ENCODE measurements at regions not wholly inside any gene's neighbourhood (a gene's known extent, or its start where the extent isn't known, plus 50 kb on each side); places are given as distances from the start of the nearest gene placed in this dataset.

- H3K4me3 Mint-ChIP-seq = no peak overlapping the region
- no peaks in the 10 kb centered on the region for H3K36me3 Mint-ChIP-seq (ENCODE audit: low read depth)
- DNase-seq = no peak
- H3K27me3 Mint-ChIP-seq (ENCODE audit: low read depth) = no peaks in the 10 kb centered on the region
- no peak overlapping the region for H3K27ac Mint-ChIP-seq
- CTCF ChIA-PET = no interaction called here
- intact Hi-C loops (cut with micrococcal nuclease) = no loop called here
- no peaks in the 10 kb centered on the region for H3K9me3 Mint-ChIP-seq
- H3K4me1 Mint-ChIP-seq (ENCODE audit: low read depth) = no peaks in the 10 kb centered on the region
Observed at GRCh38 chr13:47426126-47426849, 529.4 kb upstream of the HTR2A start.

DNA sequence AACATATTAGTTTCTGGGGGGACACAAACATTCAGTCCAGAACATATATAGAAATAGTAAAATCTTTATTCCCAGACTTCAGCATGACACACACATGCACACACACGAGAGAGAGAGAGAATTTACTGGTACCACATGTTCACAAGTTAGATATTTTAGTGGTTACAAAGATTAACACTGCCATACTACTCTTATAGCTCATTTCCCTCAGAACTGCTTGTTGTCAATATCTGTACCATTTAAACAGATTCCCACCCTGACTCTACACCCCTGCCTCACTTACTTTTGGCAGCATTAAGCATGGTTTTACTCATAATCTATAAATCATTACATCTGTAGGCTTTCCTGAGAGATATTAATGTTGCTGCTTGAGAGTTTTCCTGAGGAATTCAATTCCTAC, 524.7 kb upstream of the HTR2A start:
- intact Hi-C loops (cut with micrococcal nuclease) = no loop called here
- CTCF ChIA-PET = no interaction called here
- Mint-ChIP-seq H3K9me3 (no peaks in the 10 kb centered on the region), H3K27me3 (ENCODE audit: low read depth) (no peaks in the 10 kb centered on the region), H3K4me1 (ENCODE audit: low read depth) (no peaks in the 10 kb centered on the region), H3K36me3 (ENCODE audit: low read depth) (no peaks in the 10 kb centered on the region), H3K27ac (no peak overlapping the region), H3K4me3 (no peak overlapping the region)
- no peak for DNase-seq

GRCh38 chr13:47420568-47420967, 523.7 kb upstream of the HTR2A start:
- no peaks in the 10 kb centered on the region for H3K27me3 Mint-ChIP-seq (ENCODE audit: low read depth)
- H3K27ac Mint-ChIP-seq = no peak overlapping the region
- H3K4me1 Mint-ChIP-seq (ENCODE audit: low read depth) = no peaks in the 10 kb centered on the region
- CTCF ChIA-PET = no interaction called here
- intact Hi-C loops (cut with micrococcal nuclease) = no loop called here
- H3K9me3 Mint-ChIP-seq = no peaks in the 10 kb centered on the region
- no peak overlapping the region for H3K4me3 Mint-ChIP-seq
- peak; percentile 4 for DNase-seq
- no peaks in the 10 kb centered on the region for H3K36me3 Mint-ChIP-seq (ENCODE audit: low read depth)

GRCh38 chr13:47420020-47420419, 523.2 kb upstream of the HTR2A start:
- intact Hi-C loops (cut with micrococcal nuclease) = no loop called here
- H3K4me1 Mint-ChIP-seq (ENCODE audit: low read depth) = no peaks in the 10 kb centered on the region
- no peak overlapping the region for H3K4me3 Mint-ChIP-seq
- CTCF ChIA-PET = no interaction called here
- no peaks in the 10 kb centered on the region for H3K27me3 Mint-ChIP-seq (ENCODE audit: low read depth)
- H3K9me3 Mint-ChIP-seq = no peaks in the 10 kb centered on the region
- H3K27ac Mint-ChIP-seq = no peak overlapping the region
- H3K36me3 Mint-ChIP-seq (ENCODE audit: low read depth) = no peaks in the 10 kb centered on the region
- DNase-seq = no peak

- no peaks in the 10 kb centered on the region for H3K27me3 Mint-ChIP-seq (ENCODE audit: low read depth)
- no peaks in the 10 kb centered on the region for H3K36me3 Mint-ChIP-seq (ENCODE audit: low read depth)
- H3K9me3 Mint-ChIP-seq = no peaks in the 10 kb centered on the region
- intact Hi-C loops (cut with micrococcal nuclease) = no loop called here
- no peak overlapping the region for H3K27ac Mint-ChIP-seq
- no peak for DNase-seq
- no peak overlapping the region for H3K4me3 Mint-ChIP-seq
- CTCF ChIA-PET = no interaction called here
- H3K4me1 Mint-ChIP-seq (ENCODE audit: low read depth) = no peaks in the 10 kb centered on the region
Observed at GRCh38 chr13:47418206-47418920, 521.5 kb upstream of the HTR2A start.

DNA sequence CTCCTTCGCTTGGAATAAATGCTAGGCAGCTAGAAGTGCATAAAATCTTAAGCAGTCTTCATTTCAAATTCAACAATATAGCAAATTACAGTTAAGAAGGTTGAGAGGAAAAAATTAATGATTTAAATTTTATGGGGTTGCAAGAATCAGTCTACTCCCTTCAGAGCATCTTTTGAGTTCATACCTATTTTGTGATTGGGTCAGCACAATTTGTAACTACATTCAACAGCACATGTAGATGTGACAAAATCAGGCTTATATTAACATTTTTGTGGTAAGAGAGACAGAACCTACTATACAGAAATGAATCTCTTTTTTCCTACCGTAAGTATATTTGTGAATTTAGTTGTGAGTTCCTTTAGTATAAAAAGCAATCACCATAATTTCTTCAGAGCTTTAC, 520.6 kb upstream of the HTR2A start:
- no peaks in the 10 kb centered on the region for H3K27me3 Mint-ChIP-seq (ENCODE audit: low read depth)
- no peaks in the 10 kb centered on the region for H3K9me3 Mint-ChIP-seq
- no peak overlapping the region for H3K4me3 Mint-ChIP-seq
- CTCF ChIA-PET = no interaction called here
- DNase-seq = no peak
- intact Hi-C loops (cut with micrococcal nuclease) = no loop called here
- H3K27ac Mint-ChIP-seq = no peak overlapping the region
- no peaks in the 10 kb centered on the region for H3K36me3 Mint-ChIP-seq (ENCODE audit: low read depth)
- no peaks in the 10 kb centered on the region for H3K4me1 Mint-ChIP-seq (ENCODE audit: low read depth)

GRCh38 chr13:47415048-47415447, 518.2 kb upstream of the HTR2A start:
- no peak for DNase-seq
- no peaks in the 10 kb centered on the region for H3K4me1 Mint-ChIP-seq (ENCODE audit: low read depth)
- intact Hi-C loops (cut with micrococcal nuclease) = no loop called here
- H3K4me3 Mint-ChIP-seq = no peak overlapping the region
- CTCF ChIA-PET = no interaction called here
- H3K27me3 Mint-ChIP-seq (ENCODE audit: low read depth) = no peaks in the 10 kb centered on the region
- H3K9me3 Mint-ChIP-seq = no peaks in the 10 kb centered on the region
- H3K36me3 Mint-ChIP-seq (ENCODE audit: low read depth) = no peaks in the 10 kb centered on the region
- H3K27ac Mint-ChIP-seq = no peak overlapping the region

DNA sequence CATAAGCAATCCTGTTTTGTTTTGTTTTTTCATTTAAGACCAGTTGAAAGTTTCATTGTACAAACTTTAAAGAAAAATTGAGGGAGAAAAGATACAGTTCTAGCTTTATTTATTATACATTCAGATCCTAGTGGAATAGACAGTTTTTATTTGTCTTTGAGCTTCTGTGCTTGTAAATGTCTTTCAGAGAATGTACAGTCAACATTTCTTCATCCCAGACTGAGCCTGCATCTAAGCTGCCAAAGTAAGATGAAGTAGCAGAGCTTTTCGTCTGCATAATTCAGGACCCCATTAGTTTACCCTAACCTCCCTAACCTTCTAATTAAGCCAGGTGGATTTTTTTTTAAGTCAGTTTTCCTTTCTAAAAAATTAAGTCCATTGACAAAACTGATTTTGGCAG, 516.7 kb upstream of the HTR2A start:
- H3K4me3 Mint-ChIP-seq = no peak overlapping the region
- no peaks in the 10 kb centered on the region for H3K36me3 Mint-ChIP-seq (ENCODE audit: low read depth)
- no peak for DNase-seq
- intact Hi-C loops (cut with micrococcal nuclease) = no loop called here
- CTCF ChIA-PET = interaction anchor here (1.1 kb wide), 1 partner anchor 16 kb away, joined by 3 read pairs; no protein-coding TSS in a partner anchor
- H3K4me1 Mint-ChIP-seq (ENCODE audit: low read depth) = no peaks in the 10 kb centered on the region
- H3K9me3 Mint-ChIP-seq = no peaks in the 10 kb centered on the region
- no peak overlapping the region for H3K27ac Mint-ChIP-seq
- no peaks in the 10 kb centered on the region for H3K27me3 Mint-ChIP-seq (ENCODE audit: low read depth)

GRCh38 chr13:47413112-47413511, 516.3 kb upstream of the HTR2A start:
- CTCF ChIA-PET = interaction anchor here (1.1 to 1.2 kb wide), 2 partner anchors 16 to 71 kb away, joined by 3 read pairs; no protein-coding TSS in a partner anchor
- no peak for DNase-seq
- Mint-ChIP-seq H3K9me3 (no peaks in the 10 kb centered on the region), H3K27ac (no peak overlapping the region), H3K4me3 (no peak overlapping the region), H3K4me1 (ENCODE audit: low read depth) (no peaks in the 10 kb centered on the region), H3K36me3 (ENCODE audit: low read depth) (no peaks in the 10 kb centered on the region), H3K27me3 (ENCODE audit: low read depth) (no peaks in the 10 kb centered on the region)
- intact Hi-C loops (cut with micrococcal nuclease) = no loop called here

DNA sequence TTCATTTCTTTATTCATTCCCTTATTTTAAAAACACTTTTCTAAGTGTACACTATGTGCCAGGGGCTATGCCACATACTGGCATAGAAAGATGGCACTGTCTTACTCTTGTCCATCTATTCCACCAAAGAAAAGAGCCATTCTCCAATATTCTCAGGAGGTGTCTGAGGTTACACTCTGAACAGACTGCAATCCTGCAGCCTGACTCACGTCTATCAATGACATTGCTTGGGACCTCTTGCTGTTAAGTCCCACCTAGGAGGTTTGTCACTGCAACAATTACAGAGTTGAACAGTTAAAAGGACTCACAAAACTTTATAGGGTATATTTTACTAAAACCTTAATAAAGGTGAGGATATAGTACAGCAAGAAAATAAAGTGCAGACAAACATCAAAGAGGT, 512.9 kb upstream of the HTR2A start:
- H3K9me3 Mint-ChIP-seq = no peaks in the 10 kb centered on the region
- CTCF ChIA-PET = no interaction called here

DNA sequence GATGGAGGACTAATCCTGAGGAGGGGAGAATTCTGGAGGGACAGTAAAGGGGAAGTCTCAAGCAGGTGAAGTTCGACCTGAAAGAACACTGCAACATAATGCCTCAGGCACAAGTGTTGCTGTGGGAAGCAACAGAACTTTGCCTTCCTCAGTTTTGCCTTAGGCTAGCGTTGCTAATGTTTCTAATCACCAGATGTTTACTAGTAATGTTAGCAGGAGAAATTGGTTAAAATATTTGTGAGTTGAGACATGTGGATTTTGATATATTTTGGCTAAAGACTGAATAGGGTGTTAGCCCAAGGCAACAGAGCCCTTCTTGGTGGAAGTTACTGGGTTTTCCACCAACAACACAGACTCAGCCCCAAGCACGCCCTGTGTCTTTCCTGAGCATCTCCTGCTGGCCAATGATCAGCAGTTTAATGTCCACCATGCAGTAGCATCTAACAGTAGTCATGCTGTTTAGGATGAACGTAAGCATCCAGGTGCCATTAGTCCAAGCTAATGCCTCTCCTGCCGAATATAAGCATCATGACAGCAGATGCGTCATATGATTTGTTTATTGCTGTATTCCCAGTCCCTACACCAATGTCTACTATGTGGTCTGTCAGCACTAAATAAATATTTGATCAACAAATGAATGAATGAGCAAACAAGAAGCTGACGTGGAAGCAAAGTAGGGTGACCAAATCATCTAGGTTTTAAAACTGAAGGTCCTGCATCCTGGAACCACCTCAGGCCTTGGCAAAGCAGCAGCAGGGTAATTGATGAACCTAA, 511.9 kb upstream of the HTR2A start:
- H3K4me3 Mint-ChIP-seq = no peak overlapping the region
- H3K4me1 Mint-ChIP-seq (ENCODE audit: low read depth) = no peaks in the 10 kb centered on the region

More for the DNA sequence above, 512.9 kb upstream of the HTR2A start:
- no peak overlapping the region for H3K27ac Mint-ChIP-seq
- no peaks in the 10 kb centered on the region for H3K4me1 Mint-ChIP-seq (ENCODE audit: low read depth)
- H3K36me3 Mint-ChIP-seq (ENCODE audit: low read depth) = no peaks in the 10 kb centered on the region
- no peaks in the 10 kb centered on the region for H3K27me3 Mint-ChIP-seq (ENCODE audit: low read depth)
- no peak overlapping the region for H3K4me3 Mint-ChIP-seq
- intact Hi-C loops (cut with micrococcal nuclease) = no loop called here
- DNase-seq = no peak

DNA sequence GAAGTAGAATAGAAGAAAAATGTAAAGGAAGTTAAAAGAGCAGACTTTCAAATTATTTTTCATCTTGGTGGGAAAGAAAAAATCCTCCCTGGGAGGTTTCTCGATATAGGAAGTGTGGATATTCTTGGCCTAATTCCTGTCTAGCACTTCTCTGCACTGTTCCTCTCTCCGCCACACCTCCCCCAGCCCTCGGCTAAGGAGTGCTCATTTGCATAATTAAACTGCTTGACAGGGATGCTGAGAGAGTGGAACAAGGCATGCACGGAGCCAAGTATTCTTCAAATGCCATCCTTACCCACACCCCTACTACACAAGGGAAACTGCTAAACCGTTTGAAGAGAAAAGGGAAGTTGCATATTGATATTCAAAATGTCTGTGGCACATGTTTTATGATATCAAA, 511.0 kb upstream of the HTR2A start:
- no peak overlapping the region for H3K4me3 Mint-ChIP-seq
- DNase-seq = no peak
- H3K27ac Mint-ChIP-seq = no peak overlapping the region
- intact Hi-C loops (cut with micrococcal nuclease) = no loop called here
- H3K9me3 Mint-ChIP-seq = no peaks in the 10 kb centered on the region
- H3K27me3 Mint-ChIP-seq (ENCODE audit: low read depth) = no peaks in the 10 kb centered on the region
- no peaks in the 10 kb centered on the region for H3K4me1 Mint-ChIP-seq (ENCODE audit: low read depth)
- H3K36me3 Mint-ChIP-seq (ENCODE audit: low read depth) = no peaks in the 10 kb centered on the region
- CTCF ChIA-PET = no interaction called here

More for the DNA sequence above, 511.9 kb upstream of the HTR2A start:
- no peaks in the 10 kb centered on the region for H3K27me3 Mint-ChIP-seq (ENCODE audit: low read depth)
- no peaks in the 10 kb centered on the region for H3K9me3 Mint-ChIP-seq
- H3K27ac Mint-ChIP-seq = no peak overlapping the region
- intact Hi-C loops (cut with micrococcal nuclease) = no loop called here
- no peaks in the 10 kb centered on the region for H3K36me3 Mint-ChIP-seq (ENCODE audit: low read depth)
- no peak for DNase-seq
- CTCF ChIA-PET = no interaction called here

GRCh38 chr13:47399599-47399998, 502.7 kb upstream of the HTR2A start:
- no peak overlapping the region for H3K4me3 Mint-ChIP-seq
- CTCF ChIA-PET = no interaction called here
- no peaks in the 10 kb centered on the region for H3K27me3 Mint-ChIP-seq (ENCODE audit: low read depth)
- no peaks in the 10 kb centered on the region for H3K36me3 Mint-ChIP-seq (ENCODE audit: low read depth)
- peaks cover 2% of the 10 kb centered on the region for H3K9me3 Mint-ChIP-seq
- intact Hi-C loops (cut with micrococcal nuclease) = no loop called here
- DNase-seq = no peak
- H3K4me1 Mint-ChIP-seq (ENCODE audit: low read depth) = no peaks in the 10 kb centered on the region
- H3K27ac Mint-ChIP-seq = no peak overlapping the region
